K562 (cell line): ENCODE measurements at regions not wholly inside any gene's neighbourhood (a gene's known extent, or its start where the extent isn't known, plus 50 kb on each side); places are given as distances from the start of the nearest gene placed in this dataset.

Experiments
- ATAC-seq: fragments of 200-7000 bp; cut with Tn5 transposase; 3 replicates; pipeline ENCODE4 v1.9.1; 2020; ENCODE audit warnings: moderate library complexity
- BruUV-seq: library from RNA; stranded (reverse); fragments of 400-500 nt; replicated peaks from 2 replicates; lab custom pipeline; 2021; lab: Mats Ljungman, UMichigan
- CTCF ChIA-PET: fragments of 300-600 bp; formaldehyde crosslinking; extraction: SDS; loops from one replicate; lab custom pipeline; 2021; ENCODE audit warnings: low intra/inter-chr PET ratio; lab: Yijun Ruan, JAX
- POLR2A ChIA-PET: fragments of 300-600, 350-650 bp; sonication (Branson Sonifier 250); formaldehyde crosslinking; extraction: SDS; loops from one replicate; lab custom pipeline; 2021; ENCODE audit warnings: antibody characterized with exemption, inconsistent platforms; lab: Yijun Ruan, JAX
- DNase-seq, 4 experiments: peaks; one replicate each; pipeline versions ENCODE4 v3.0.0 to v3.0.0-alpha.2; 2011 to 2018; ENCODE audit warnings: low spot score in 3 of 4, mixed read lengths in 3 of 4; ENCODE audit errors: extremely low read depth in 1 of 4
- FAIRE-seq: peaks from 2 replicates; lab custom pipeline; 2011; peaks lifted over from hg19 to GRCh38; lab: Jason Lieb, UNC
- H2AFZ ChIP-seq: 2 replicates; pipeline ENCODE4 v1.6.0; 2011; ENCODE audit warnings: low read depth, low read length, control low read depth, inconsistent platforms
- H3K27ac ChIP-seq: fragments of 200-600 bp; 3 replicates; pipeline ENCODE4 v1.8.0; 2011; ENCODE audit warnings: low read depth, mild to moderate bottlenecking, control low read depth, inconsistent platforms, low read length, moderate library complexity, mixed read lengths; ENCODE audit errors: extremely low read depth
- H3K27me3 ChIP-seq, 2 experiments: fragments of 300-600 bp in 1 of 2; 2 replicates in 1 of 2; 3 replicates in 1 of 2; pipeline versions ENCODE4 v1.6.0 to v1.8.0; 2011; ENCODE audit warnings: inconsistent platforms in 2 of 2, low read length in 2 of 2, mild to moderate bottlenecking in 1 of 2, mixed read lengths in 1 of 2, moderate library complexity in 1 of 2; ENCODE audit not compliant: control insufficient read depth in 2 of 2, insufficient read depth in 2 of 2
- H3K36me3 ChIP-seq: fragments of 300-600 bp; 3 replicates; pipeline ENCODE4 v1.8.0; 2011; ENCODE audit warnings: mild to moderate bottlenecking, low read length, inconsistent platforms; ENCODE audit not compliant: control insufficient read depth, insufficient read depth
- H3K4me1 ChIP-seq, 2 experiments: fragments of 200-600 bp in 1 of 2; replicated peaks in 1 of 2; 2 replicates in 1 of 2; 3 replicates in 1 of 2; pipeline versions ENCODE4 v1.5.1 to v1.8.0; 2011; ENCODE audit warnings: inconsistent platforms in 2 of 2, low read length in 2 of 2, mild to moderate bottlenecking in 1 of 2, mixed read lengths in 1 of 2, moderate library complexity in 1 of 2; ENCODE audit not compliant: control insufficient read depth in 2 of 2, insufficient read depth in 2 of 2
- H3K4me2 ChIP-seq: 2 replicates; pipeline ENCODE4 v1.6.1; 2011; ENCODE audit warnings: low read length, control low read depth, inconsistent platforms, mixed read lengths; ENCODE audit not compliant: insufficient read depth
- H3K4me3 ChIP-seq: fragments of 200-600 bp; sonication (generic), shearing (Covaris generic); 2 replicates; pipeline ENCODE4 v1.5.1; 2016; ENCODE audit warnings: control low read depth, inconsistent platforms
- H3K79me2 ChIP-seq: fragments of 200-600 bp; 3 replicates; pipeline ENCODE4 v1.8.0; 2011; ENCODE audit warnings: low read length, inconsistent platforms; ENCODE audit not compliant: control insufficient read depth, insufficient read depth
- H3K9ac ChIP-seq, 2 experiments: 2 replicates each; pipeline versions ENCODE4 v1.6.0 to v1.6.1; 2011; ENCODE audit warnings: low read depth in 2 of 2, low read length in 2 of 2, control low read depth in 1 of 2, inconsistent platforms in 1 of 2, mild to moderate bottlenecking in 1 of 2, mixed read lengths in 1 of 2; ENCODE audit not compliant: insufficient read depth in 1 of 2
- H3K9me1 ChIP-seq: one replicate; pipeline ENCODE4 v1.6.0; 2011; ENCODE audit warnings: inconsistent platforms, mild to moderate bottlenecking, low read length, moderate library complexity; ENCODE audit not compliant: control insufficient read depth, insufficient read depth
- H3K9me3 ChIP-seq: replicated peaks from 2 replicates; pipeline ENCODE4 v1.5.1; 2011; ENCODE audit warnings: low read depth, low read length, inconsistent platforms; ENCODE audit not compliant: control insufficient read depth, insufficient read depth
- H4K20me1 ChIP-seq: replicated peaks from 2 replicates; pipeline ENCODE4 v1.6.1; 2011; ENCODE audit warnings: low read length, inconsistent platforms, mixed read lengths; ENCODE audit not compliant: control insufficient read depth, insufficient read depth
- C11orf30 ChIP-seq: fragments of 450-650 bp; IDR thresholded peaks from 2 replicates; pipeline ENCODE4 v1.6.1; 2016; ENCODE audit warnings: low read depth, mild to moderate bottlenecking
- CTCFL ChIP-seq: IDR thresholded peaks from 2 replicates; pipeline ENCODE4 v1.6.1; 2011; ENCODE audit warnings: borderline replicate concordance, low read depth, mild to moderate bottlenecking, moderate library complexity, low read length; ENCODE audit not compliant: insufficient read depth, poor library complexity, severe bottlenecking
- DIDO1 ChIP-seq: fragments of 450-650 bp; IDR thresholded peaks from 2 replicates; pipeline ENCODE4 v1.6.1; 2016; ENCODE audit warnings: low read depth, missing biosample characterization, missing genetic modification characterization
- KDM4B ChIP-seq, 2 experiments: fragments of 450-650 bp in 1 of 2; sonication (generic) in 1 of 2; IDR thresholded peaks; 2 replicates each; pipeline ENCODE4 v1.6.1; 2016 to 2017; ENCODE audit warnings: borderline replicate concordance in 2 of 2, antibody characterized with exemption in 1 of 2, low read depth in 1 of 2, mild to moderate bottlenecking in 1 of 2
- RAD51 ChIP-seq: fragments of 450-650 bp; IDR thresholded peaks from 2 replicates; pipeline ENCODE4 v1.7.1; 2016; ENCODE audit warnings: low read depth, mild to moderate bottlenecking, borderline replicate concordance
- TCF7L2 ChIP-seq: fragments of 150-350 bp; IDR thresholded peaks from 2 replicates; pipeline ENCODE4 v1.6.1; 2016; ENCODE audit warnings: low read depth, mild to moderate bottlenecking, low read length, moderate library complexity
- ZNF79 ChIP-seq: fragments of 250-450 bp; sonication (Bioruptor Pico); IDR thresholded peaks from 2 replicates; pipeline ENCODE4 v1.4.0; 2020; ENCODE audit warnings: low read depth, mild to moderate bottlenecking, moderate library complexity
- WGBS: fragments of 100-300 bp; shearing (Covaris generic); methylation state at CpG from one replicate; pipeline ENCODE4 v1.1.6; 2016; ENCODE audit warnings: low coverage, mixed read lengths; ENCODE audit not compliant: insufficient coverage; ENCODE audit errors: missing lambda C conversion rate; 5-methylcytosine and 5-hydroxymethylcytosine counted together
- in situ Hi-C: fragments of 300-500 bp; cut with MboI; formaldehyde crosslinking; loops from 4 replicates; pipeline ENCODE4 v1.15.0; 2018; ENCODE audit warnings: inconsistent platforms, mixed read lengths
- intact Hi-C: fragments of 100-400 bp; cut with micrococcal nuclease; formaldehyde crosslinking; loops from 2 replicates; pipeline ENCODE4 v1.14.2; 2022
- TF ChIP-seq, protein P1 (sequence below): fragments of 450-650 bp; formaldehyde crosslinking; IDR thresholded peaks from 2 replicates; pipeline ENCODE4 v1.4.0; 2020; ENCODE audit warnings: mild to moderate bottlenecking, mixed read lengths

GRCh38 chr14:58703161-58703506, 65.4 kb downstream of the DACT1 start:
- no peaks in the 10 kb centered on the region for H3K27me3 ChIP-seq
- no peak overlapping the region for H3K9ac ChIP-seq
- no peak for ATAC-seq
- WGBS, result 0% methylated on average over 1 of the region's 1 CpG
- intact Hi-C loops, result no loop called here
- no peaks in the 10 kb centered on the region for H4K20me1 ChIP-seq
- H3K36me3 ChIP-seq, result no peaks in the 10 kb centered on the region
- no peak for TF ChIP-seq DIDO1 (tag)
- TF ChIP-seq TCF7L2, result no peak
- no peak for TF ChIP-seq CTCFL
- TF ChIP-seq ZNF79 (CRISPR knock-in tag), result no peak
- TF ChIP-seq, protein P1, sequence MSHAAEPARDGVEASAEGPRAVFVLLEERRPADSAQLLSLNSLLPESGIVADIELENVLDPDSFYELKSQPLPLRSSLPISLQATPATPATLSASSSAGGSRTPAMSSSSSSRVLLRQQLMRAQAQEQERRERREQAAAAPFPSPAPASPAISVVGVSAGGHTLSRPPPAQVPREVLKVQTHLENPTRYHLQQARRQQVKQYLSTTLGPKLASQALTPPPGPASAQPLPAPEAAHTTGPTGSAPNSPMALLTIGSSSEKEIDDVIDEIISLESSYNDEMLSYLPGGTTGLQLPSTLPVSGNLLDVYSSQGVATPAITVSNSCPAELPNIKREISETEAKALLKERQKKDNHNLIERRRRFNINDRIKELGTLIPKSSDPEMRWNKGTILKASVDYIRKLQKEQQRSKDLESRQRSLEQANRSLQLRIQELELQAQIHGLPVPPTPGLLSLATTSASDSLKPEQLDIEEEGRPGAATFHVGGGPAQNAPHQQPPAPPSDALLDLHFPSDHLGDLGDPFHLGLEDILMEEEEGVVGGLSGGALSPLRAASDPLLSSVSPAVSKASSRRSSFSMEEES, result no peak
- no peak for TF ChIP-seq KDM4B (IDR thresholded peaks at IDR 0.05; ENCODE audit: borderline replicate concordance in 2 of 2, low read depth in 1 of 2)
- no peak for TF ChIP-seq RAD51
- TF ChIP-seq C11orf30, result no peak
- TF ChIP-seq, all 486 proteins: peak for 0
- no TSS peak for BruUV-seq
- Histone ChIP-seq H3K9me1 (no peaks in the 10 kb centered on the region), H3K4me1 (no peaks in the 10 kb centered on the region), H3K27ac (no peak overlapping the region), H3K9me3 (no peaks in the 10 kb centered on the region), H3K4me3 (no peak overlapping the region), H2AFZ (no peak overlapping the region), H3K79me2 (no peaks in the 10 kb centered on the region), H3K4me2 (no peak overlapping the region)
- FAIRE-seq, result no peak
- no peak for DNase-seq
- in situ Hi-C loops, result no loop called here
- ChIA-PET CTCF (no interaction called here), POLR2A (no interaction called here)
